Caco-2 (cell line): ENCODE measurements at regions not wholly inside any gene's neighbourhood (a gene's known extent, or its start where the extent isn't known, plus 50 kb on each side); places are given as distances from the start of the nearest gene placed in this dataset.

ENCODE experiments used
- BruUV-seq: library from RNA; stranded (reverse); fragments of 400-500 nt; replicated peaks from 2 replicates; lab custom pipeline; 2021; lab: Mats Ljungman, UMichigan
- CTCF ChIA-PET: fragments of 300-600 bp; sonication (Branson Sonifier 250); formaldehyde crosslinking; loops from one replicate; lab custom pipeline; 2022; ENCODE audit warnings: antibody characterized with exemption; lab: Charles Lee
- POLR2A ChIA-PET: fragments of 300-600 bp; sonication (Branson Sonifier 250); formaldehyde crosslinking; loops from one replicate; lab custom pipeline; 2022; ENCODE audit warnings: antibody characterized with exemption; lab: Charles Lee
- DNase-seq, 2 experiments: peaks; one replicate each; pipeline versions ENCODE4 v3.0.0 to v3.0.0-alpha.2; 2020 to 2022
- H3K27me3 ChIP-seq: replicated peaks from 2 replicates; pipeline ENCODE4 v1.6.0; 2011; ENCODE audit warnings: low read length; ENCODE audit not compliant: control insufficient read depth, insufficient read depth
- H3K36me3 ChIP-seq: 2 replicates; pipeline ENCODE4 v1.5.1; 2011; ENCODE audit warnings: low read length; ENCODE audit not compliant: control insufficient read depth, insufficient read depth
- H3K4me1 ChIP-seq: fragments of 250-450 bp; sonication (Bioruptor Pico); 2 replicates; pipeline ENCODE4 v1.5.1; 2020; ENCODE audit warnings: mild to moderate bottlenecking
- H3K4me3 ChIP-seq: 2 replicates; pipeline ENCODE4 v1.5.1; 2011; ENCODE audit warnings: low read depth, mild to moderate bottlenecking, control low read depth, low read length
- H3K9me3 ChIP-seq: fragments of 250-450 bp; sonication (Bioruptor Pico); 2 replicates; pipeline ENCODE4 v1.5.1; 2020; ENCODE audit warnings: mild to moderate bottlenecking, moderate library complexity
- H3K27ac Mint-ChIP-seq: one replicate; pipeline ENCODE4 v1.8.0; 2022; ENCODE audit warnings: mixed read lengths; ENCODE audit not compliant: unreplicated experiment
- H3K27me3 Mint-ChIP-seq: one replicate; pipeline ENCODE4 v1.8.0; 2022; ENCODE audit warnings: mixed read lengths; ENCODE audit not compliant: insufficient read depth, unreplicated experiment
- H3K36me3 Mint-ChIP-seq: one replicate; pipeline ENCODE4 v1.8.0; 2022; ENCODE audit warnings: mild to moderate bottlenecking, mixed read lengths; ENCODE audit not compliant: insufficient read depth, unreplicated experiment
- H3K4me1 Mint-ChIP-seq: one replicate; pipeline ENCODE4 v1.8.0; 2022; ENCODE audit warnings: low read depth, mixed read lengths; ENCODE audit not compliant: unreplicated experiment
- H3K4me3 Mint-ChIP-seq: one replicate; pipeline ENCODE4 v1.8.0; 2022; ENCODE audit warnings: mild to moderate bottlenecking, moderate library complexity, mixed read lengths; ENCODE audit not compliant: unreplicated experiment
- H3K9me3 Mint-ChIP-seq: one replicate; pipeline ENCODE4 v1.8.0; 2022; ENCODE audit warnings: mixed read lengths; ENCODE audit not compliant: unreplicated experiment
- intact Hi-C: fragments of 100-400 bp; cut with micrococcal nuclease; formaldehyde crosslinking; loops from one replicate; pipeline ENCODE4 v1.10.0; 2022; ENCODE audit not compliant: unreplicated experiment
- TF ChIP-seq, protein P1 (sequence below), 2 experiments: fragments of 200-600 bp in 1 of 2; IDR thresholded peaks; 1 replicate in 1 of 2; 2 replicates in 1 of 2; pipeline versions ENCODE4 v1.5.1 to v1.8.0; 2011 to 2022; ENCODE audit warnings: antibody characterized with exemption in 1 of 2, control low read depth in 1 of 2, inconsistent platforms in 1 of 2, low read depth in 1 of 2, low read length in 1 of 2, mild to moderate bottlenecking in 1 of 2, moderate library complexity in 1 of 2; ENCODE audit not compliant: insufficient read depth in 1 of 2, severe bottlenecking in 1 of 2, unreplicated experiment in 1 of 2

DNA sequence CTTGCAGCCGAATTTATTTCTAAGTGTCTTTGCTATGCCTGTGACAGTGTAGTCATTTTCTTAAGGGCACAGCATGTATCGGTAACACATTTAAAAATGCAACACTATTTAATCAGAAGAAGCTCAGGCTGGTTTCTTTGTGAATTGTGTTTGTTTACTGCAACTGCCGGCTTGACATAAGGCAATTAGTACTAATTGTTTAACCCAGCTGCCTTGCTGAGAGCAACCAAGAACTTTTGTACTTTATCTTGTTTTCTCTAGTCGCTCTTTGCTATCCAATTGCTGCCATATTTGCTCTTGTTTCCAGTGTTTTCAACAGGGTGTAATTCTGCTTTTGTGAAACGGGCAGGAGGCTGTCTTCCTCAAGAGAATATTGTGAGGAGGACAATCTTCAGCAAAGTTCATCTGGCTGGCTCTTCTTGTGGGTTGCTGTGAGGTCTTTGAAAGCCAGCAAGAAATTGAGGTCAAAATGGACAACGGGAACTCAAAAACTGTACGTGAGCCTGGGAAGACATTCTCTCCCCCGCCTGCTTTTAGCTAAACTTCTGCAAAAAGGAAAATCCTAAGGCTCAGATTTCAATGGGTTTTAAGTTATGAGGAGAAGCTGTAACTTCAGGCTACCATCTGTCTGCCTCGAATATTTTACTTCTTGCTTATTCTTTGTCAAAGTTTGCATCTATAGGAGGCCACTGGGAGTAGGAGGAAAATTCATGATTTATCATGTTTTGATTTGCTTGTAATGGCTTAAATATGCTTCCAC, 75.8 kb upstream of the TSHZ3 start:
- no peak overlapping the region for H3K4me3 Mint-ChIP-seq
- CTCF ChIA-PET = no interaction called here

DNA sequence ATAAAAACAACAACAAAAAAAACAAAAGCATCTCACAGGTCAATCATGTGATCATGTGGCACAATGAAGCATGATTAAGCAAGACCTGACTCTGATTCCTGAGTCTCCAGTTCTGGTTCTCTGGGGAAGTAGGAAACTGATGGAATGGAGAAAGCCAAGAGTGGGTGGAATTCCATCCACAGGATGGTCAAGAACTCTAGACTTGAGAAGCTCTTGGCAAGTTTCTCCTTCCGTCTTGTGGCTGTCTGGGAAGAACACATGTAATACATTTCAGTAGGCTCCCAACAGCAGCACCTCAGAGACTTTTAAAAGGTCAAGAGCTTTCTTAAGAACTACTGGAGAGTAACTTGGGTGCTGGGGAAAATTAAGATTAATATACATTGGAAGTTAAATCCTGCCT, 78.6 kb upstream of the TSHZ3 start:
- Histone ChIP-seq H3K4me1 (no peaks in the 10 kb centered on the region), H3K36me3 (no peaks in the 10 kb centered on the region), H3K4me3 (no peak overlapping the region), H3K9me3 (no peaks in the 10 kb centered on the region), H3K27me3 (no peaks in the 10 kb centered on the region)
- Mint-ChIP-seq H3K36me3 (no peaks in the 10 kb centered on the region), H3K4me1 (no peaks in the 10 kb centered on the region), H3K27me3 (peaks cover 7% of the 10 kb centered on the region), H3K9me3 (no peaks in the 10 kb centered on the region), H3K27ac (no peak overlapping the region), H3K4me3 (no peak overlapping the region)
- ChIA-PET CTCF (no interaction called here), POLR2A (no interaction called here)
- no peak for DNase-seq
- intact Hi-C loops = no loop called here
- BruUV-seq = no TSS peak
- TF ChIP-seq, protein P1, sequence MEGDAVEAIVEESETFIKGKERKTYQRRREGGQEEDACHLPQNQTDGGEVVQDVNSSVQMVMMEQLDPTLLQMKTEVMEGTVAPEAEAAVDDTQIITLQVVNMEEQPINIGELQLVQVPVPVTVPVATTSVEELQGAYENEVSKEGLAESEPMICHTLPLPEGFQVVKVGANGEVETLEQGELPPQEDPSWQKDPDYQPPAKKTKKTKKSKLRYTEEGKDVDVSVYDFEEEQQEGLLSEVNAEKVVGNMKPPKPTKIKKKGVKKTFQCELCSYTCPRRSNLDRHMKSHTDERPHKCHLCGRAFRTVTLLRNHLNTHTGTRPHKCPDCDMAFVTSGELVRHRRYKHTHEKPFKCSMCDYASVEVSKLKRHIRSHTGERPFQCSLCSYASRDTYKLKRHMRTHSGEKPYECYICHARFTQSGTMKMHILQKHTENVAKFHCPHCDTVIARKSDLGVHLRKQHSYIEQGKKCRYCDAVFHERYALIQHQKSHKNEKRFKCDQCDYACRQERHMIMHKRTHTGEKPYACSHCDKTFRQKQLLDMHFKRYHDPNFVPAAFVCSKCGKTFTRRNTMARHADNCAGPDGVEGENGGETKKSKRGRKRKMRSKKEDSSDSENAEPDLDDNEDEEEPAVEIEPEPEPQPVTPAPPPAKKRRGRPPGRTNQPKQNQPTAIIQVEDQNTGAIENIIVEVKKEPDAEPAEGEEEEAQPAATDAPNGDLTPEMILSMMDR (IDR thresholded peaks at IDR 0.05; ENCODE audit: insufficient read depth in 1 of 2, low read depth in 1 of 2, low read length in 1 of 2, severe bottlenecking in 1 of 2, unreplicated experiment in 1 of 2) = no peak

More for the DNA sequence above, 75.8 kb upstream of the TSHZ3 start:
- intact Hi-C loops = no loop called here
- Mint-ChIP-seq H3K4me1 (no peaks in the 10 kb centered on the region), H3K9me3 (no peaks in the 10 kb centered on the region), H3K36me3 (no peaks in the 10 kb centered on the region), H3K27ac (no peak overlapping the region), H3K27me3 (peaks cover 14% of the 10 kb centered on the region)
- Histone ChIP-seq H3K4me1 (no peaks in the 10 kb centered on the region), H3K9me3 (no peaks in the 10 kb centered on the region), H3K4me3 (no peak overlapping the region), H3K27me3 (no peaks in the 10 kb centered on the region), H3K36me3 (no peaks in the 10 kb centered on the region)
- TF ChIP-seq, protein P1 (IDR thresholded peaks at IDR 0.05; ENCODE audit: insufficient read depth in 1 of 2, low read depth in 1 of 2, low read length in 1 of 2, severe bottlenecking in 1 of 2, unreplicated experiment in 1 of 2) = no peak
- no peak for DNase-seq
- POLR2A ChIA-PET = no interaction called here
- no TSS peak for BruUV-seq

DNA sequence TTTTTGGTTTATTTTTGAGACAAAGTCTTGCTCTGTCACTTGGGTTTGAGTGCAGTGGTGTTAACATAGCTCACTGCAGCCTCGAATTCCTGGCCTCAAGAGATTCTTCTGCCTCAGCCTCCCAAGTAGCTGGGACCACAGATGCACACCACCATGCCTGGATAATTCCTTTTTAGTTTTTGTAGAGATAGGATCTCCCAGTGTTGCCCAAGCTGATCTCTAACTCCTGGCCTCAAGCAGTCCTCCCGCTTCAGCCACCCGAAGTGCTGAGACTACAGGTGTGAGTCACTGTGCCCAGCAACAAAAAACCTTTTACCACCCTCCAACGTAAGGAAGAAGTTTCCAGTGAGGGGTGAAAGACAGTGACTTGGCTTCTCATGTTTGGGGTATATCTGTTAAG, 81.1 kb upstream of the TSHZ3 start:
- H3K27me3 ChIP-seq = no peaks in the 10 kb centered on the region
- TF ChIP-seq, protein P1 (IDR thresholded peaks at IDR 0.05; ENCODE audit: insufficient read depth in 1 of 2, low read depth in 1 of 2, low read length in 1 of 2, severe bottlenecking in 1 of 2, unreplicated experiment in 1 of 2) = no peak
- Mint-ChIP-seq H3K27ac (no peak overlapping the region), H3K9me3 (no peaks in the 10 kb centered on the region), H3K36me3 (no peaks in the 10 kb centered on the region), H3K27me3 (no peaks in the 10 kb centered on the region), H3K4me3 (no peak overlapping the region), H3K4me1 (no peaks in the 10 kb centered on the region)
- ChIA-PET CTCF (no interaction called here), POLR2A (no interaction called here)
- intact Hi-C loops = no loop called here
- no peaks in the 10 kb centered on the region for H3K9me3 ChIP-seq
- H3K4me1 ChIP-seq = no peaks in the 10 kb centered on the region
- H3K4me3 ChIP-seq = no peak overlapping the region
- no peaks in the 10 kb centered on the region for H3K36me3 ChIP-seq
- no peak for DNase-seq
- no TSS peak for BruUV-seq
